IMR-90 (cell line): ENCODE measurements at regions not wholly inside any gene's neighbourhood (a gene's known extent, or its start where the extent isn't known, plus 50 kb on each side); places are given as distances from the start of the nearest gene placed in this dataset.
A peak's percentile ranks its signal among the peaks of the same experiment; 100 is the strongest.

ENCODE experiments used
- ATAC-seq: fragments of 200-7000 bp; cut with Tn5 transposase; 2 replicates; pipeline ENCODE4 v1.9.1; 2020; ENCODE audit warnings: low read depth, mild to moderate bottlenecking, moderate library complexity
- BruUV-seq: library from RNA; stranded (reverse); fragments of 400-500 nt; replicated peaks from 2 replicates; lab custom pipeline; 2021; lab: Mats Ljungman, UMichigan
- CTCF ChIA-PET: fragments of 300-600 bp; formaldehyde crosslinking; extraction: SDS; loops from one replicate; lab custom pipeline; 2021; ENCODE audit warnings: antibody characterized with exemption; lab: Yijun Ruan, JAX
- POLR2A ChIA-PET: fragments of 300-600 bp; sonication (Branson Sonifier 250); formaldehyde crosslinking; loops from one replicate; lab custom pipeline; 2022; ENCODE audit warnings: antibody characterized with exemption; ENCODE audit not compliant: unreplicated experiment; lab: Charles Lee
- DNase-seq: peaks from one replicate; pipeline ENCODE4 v3.0.0; 2013
- H2AFZ ChIP-seq: replicated peaks from 2 replicates; pipeline ENCODE3; 2013; ENCODE audit warnings: low read length, mild to moderate bottlenecking; ENCODE audit not compliant: poor library complexity
- H2AK5ac ChIP-seq: 2 replicates; pipeline ENCODE4 v1.6.1; 2013; ENCODE audit warnings: low read depth, low read length, inconsistent platforms
- H2AK9ac ChIP-seq: replicated peaks from 2 replicates; pipeline ENCODE3; 2013; ENCODE audit warnings: mild to moderate bottlenecking, low read depth, low read length, moderate library complexity; ENCODE audit not compliant: poor library complexity
- H2BK120ac ChIP-seq: 2 replicates; pipeline ENCODE4 v1.6.1; 2013; ENCODE audit warnings: low read depth, low read length, inconsistent platforms
- H2BK15ac ChIP-seq: 3 replicates; pipeline ENCODE4 v1.6.1; 2013; ENCODE audit warnings: low read depth, low read length, inconsistent platforms
- H2BK20ac ChIP-seq: 2 replicates; pipeline ENCODE4 v1.6.1; 2013; ENCODE audit warnings: low read depth, mild to moderate bottlenecking, inconsistent platforms, low read length, moderate library complexity
- H2BK5ac ChIP-seq: 2 replicates; pipeline ENCODE4 v1.6.1; 2013; ENCODE audit warnings: mild to moderate bottlenecking, low read depth, low read length, inconsistent platforms; ENCODE audit not compliant: poor library complexity, severe bottlenecking
- H3K14ac ChIP-seq: replicated peaks from 2 replicates; pipeline ENCODE4 v1.6.1; 2013; ENCODE audit warnings: low read depth, low read length, inconsistent platforms
- H3K18ac ChIP-seq: 2 replicates; pipeline ENCODE4 v1.6.1; 2013; ENCODE audit warnings: low read depth, low read length, control low read depth
- H3K23ac ChIP-seq: 2 replicates; pipeline ENCODE4 v1.6.1; 2013; ENCODE audit warnings: low read depth, low read length, inconsistent platforms
- H3K27ac ChIP-seq: 2 replicates; pipeline ENCODE4 v1.5.1; 2013; ENCODE audit warnings: mild to moderate bottlenecking, control low read depth, low read length; ENCODE audit not compliant: insufficient read depth
- H3K27me3 ChIP-seq: 2 replicates; pipeline ENCODE4 v1.6.1; 2013; ENCODE audit warnings: low read length; ENCODE audit not compliant: control insufficient read depth, insufficient read depth
- H3K36me3 ChIP-seq: 2 replicates; pipeline ENCODE4 v1.6.1; 2013; ENCODE audit warnings: low read length, mixed read lengths; ENCODE audit not compliant: control insufficient read depth, insufficient read depth
- H3K4ac ChIP-seq: 2 replicates; pipeline ENCODE4 v1.6.1; 2013; ENCODE audit warnings: low read depth, low read length, inconsistent platforms
- H3K4me1 ChIP-seq: 2 replicates; pipeline ENCODE4 v1.6.1; 2013; ENCODE audit warnings: low read length, mixed read lengths; ENCODE audit not compliant: control insufficient read depth, insufficient read depth
- H3K4me2 ChIP-seq: 2 replicates; pipeline ENCODE4 v1.6.1; 2013; ENCODE audit warnings: low read depth, mild to moderate bottlenecking, control low read depth, low read length, moderate library complexity
- H3K4me3 ChIP-seq: 2 replicates; pipeline ENCODE4 v1.5.1; 2013; ENCODE audit warnings: low read depth, mild to moderate bottlenecking, control low read depth, low read length, moderate library complexity; ENCODE audit not compliant: insufficient read depth
- H3K56ac ChIP-seq: 2 replicates; pipeline ENCODE4 v1.6.1; 2013; ENCODE audit warnings: low read length, inconsistent platforms; ENCODE audit not compliant: insufficient read depth; ENCODE audit errors: extremely low read depth
- H3K79me1 ChIP-seq, 2 experiments: 2 replicates each; pipeline ENCODE4 v1.6.1; 2013; ENCODE audit warnings: low read length in 2 of 2, inconsistent platforms in 1 of 2, low read depth in 1 of 2
- H3K9ac ChIP-seq: 2 replicates; pipeline ENCODE4 v1.6.1; 2013; ENCODE audit warnings: low read depth, low read length, control low read depth
- H3K9me1 ChIP-seq: 2 replicates; pipeline ENCODE4 v1.6.1; 2013; ENCODE audit warnings: low read length, inconsistent platforms; ENCODE audit not compliant: insufficient read depth
- H3K9me3 ChIP-seq: 2 replicates; pipeline ENCODE4 v1.6.1; 2013; ENCODE audit warnings: low read length; ENCODE audit not compliant: control insufficient read depth, insufficient read depth
- H4K20me1 ChIP-seq: 2 replicates; pipeline ENCODE4 v1.6.1; 2013; ENCODE audit warnings: low read length, inconsistent platforms; ENCODE audit not compliant: insufficient read depth
- H4K5ac ChIP-seq: 2 replicates; pipeline ENCODE4 v1.6.1; 2013; ENCODE audit warnings: mild to moderate bottlenecking, low read depth, low read length, control low read depth
- H4K8ac ChIP-seq, 2 experiments: 2 replicates each; pipeline ENCODE4 v1.6.1; 2013; ENCODE audit warnings: low read depth in 2 of 2, low read length in 2 of 2, control low read depth in 1 of 2, inconsistent platforms in 1 of 2
- H4K91ac ChIP-seq: 2 replicates; pipeline ENCODE4 v1.6.1; 2013; ENCODE audit warnings: low read depth, low read length, inconsistent platforms; ENCODE audit not compliant: insufficient read depth
- BHLHE40 ChIP-seq: fragments of 150-350 bp; IDR thresholded peaks from 2 replicates; pipeline ENCODE4 v1.6.1; 2016; ENCODE audit warnings: mild to moderate bottlenecking, low read depth, low read length
- CEBPB ChIP-seq: IDR thresholded peaks from 2 replicates; pipeline ENCODE4 v1.6.1; 2012; ENCODE audit warnings: low read depth, low read length, improper control_type of control experiment
- CHD1 ChIP-seq: IDR thresholded peaks from 2 replicates; pipeline ENCODE4 v1.6.1; 2012; ENCODE audit warnings: low read depth, low read length, improper control_type of control experiment
- CTCF ChIP-seq: conservative IDR thresholded peaks from 2 replicates; pipeline ENCODE4 v1.5.1; 2012; ENCODE audit warnings: mild to moderate bottlenecking, low read depth, low read length, improper control_type of control experiment
- FOS ChIP-seq: fragments of 150-350 bp; IDR thresholded peaks from 2 replicates; pipeline ENCODE4 v1.6.1; 2016; ENCODE audit warnings: low read depth, low read length
- MAFK ChIP-seq: IDR thresholded peaks from 2 replicates; pipeline ENCODE4 v1.6.1; 2012; ENCODE audit warnings: low read depth, low read length, improper control_type of control experiment
- NFE2L2 ChIP-seq: fragments of 150-350 bp; IDR thresholded peaks from 2 replicates; pipeline ENCODE4 v1.6.1; 2016; ENCODE audit warnings: low read depth, mild to moderate bottlenecking, low read length
- POLR2A ChIP-seq: IDR thresholded peaks from 2 replicates; pipeline ENCODE4 v1.6.1; 2012; ENCODE audit warnings: mild to moderate bottlenecking, low read depth, low read length
- RAD21 ChIP-seq: IDR thresholded peaks from 2 replicates; pipeline ENCODE4 v1.6.1; 2012; ENCODE audit warnings: low read length, improper control_type of control experiment
- RCOR1 ChIP-seq: IDR thresholded peaks from 2 replicates; pipeline ENCODE4 v1.6.1; 2012; ENCODE audit warnings: mild to moderate bottlenecking, low read length, improper control_type of control experiment; ENCODE audit not compliant: insufficient replicate concordance
- RFX5 ChIP-seq: IDR thresholded peaks from 2 replicates; pipeline ENCODE4 v1.8.0; 2012; ENCODE audit warnings: low read depth, mild to moderate bottlenecking, low read length, moderate library complexity
- SMC3 ChIP-seq: fragments of 150-350 bp; IDR thresholded peaks from 2 replicates; pipeline ENCODE4 v1.6.1; 2016; ENCODE audit warnings: low read depth, mild to moderate bottlenecking, antibody characterized with exemption, low read length, moderate library complexity
- USF2 ChIP-seq: fragments of 150-350 bp; IDR thresholded peaks from 2 replicates; pipeline ENCODE4 v1.6.1; 2017; ENCODE audit warnings: mild to moderate bottlenecking, antibody characterized with exemption, low read length, low read depth
- WGBS, 2 experiments: methylation state at CpG; one replicate each; pipeline versions ENCODE4 v1.1.5 to v1.1.7; 2013; ENCODE audit warnings: missing lambda C conversion rate in 2 of 2; ENCODE audit not compliant: insufficient read length in 1 of 2; ENCODE audit errors: extremely low coverage in 2 of 2; 5-methylcytosine and 5-hydroxymethylcytosine counted together
- dilution Hi-C: fragments of 300-500 bp; cut with HindIII; formaldehyde crosslinking; loops from one replicate; pipeline ENCODE4 v1.14.3; 2018; ENCODE audit warnings: low sequenced_read_pairs; ENCODE audit not compliant: unreplicated experiment
- in situ Hi-C: fragments of 300-500 bp; cut with MboI; formaldehyde crosslinking; loops from 3 replicates; pipeline ENCODE4 v1.14.3; 2019; ENCODE audit warnings: low sequenced_read_pairs, inconsistent platforms, mixed read lengths
- intact Hi-C: fragments of 100-400 bp; cut with micrococcal nuclease; formaldehyde crosslinking; loops from 2 replicates; pipeline ENCODE4 v1.10.0; 2022

- no peak for TF ChIP-seq CHD1
- no peak for TF ChIP-seq FOS
Observed at GRCh38 chr2:234300932-234301823, 195.7 kb downstream of the ARL4C start (continued).

GRCh38 chr2:234300391-234300925 is 196.4 kb downstream of the ARL4C start:
- Histone ChIP-seq H4K20me1 (no peaks in the 10 kb centered on the region), H3K9me3 (no peaks in the 10 kb centered on the region), H4K5ac (no peak overlapping the region), H2BK120ac (no peak overlapping the region), H3K9ac (no peak overlapping the region), H3K27ac (no peak overlapping the region), H2AK9ac (no peak overlapping the region), H4K8ac (no peak overlapping the region), H4K91ac (no peak overlapping the region), H3K9me1 (peaks cover 11% of the 10 kb centered on the region), H2AK5ac (peak overlapping the region; percentile 8; the same call in 1 of the 2 replicates), H3K4me2 (no peak overlapping the region), H2BK20ac (no peak overlapping the region), H3K23ac (0 out of 2 replicates have a peak overlapping the region, but pooled peaks have one; percentile 8), H3K4me1 (peaks cover 7% of the 10 kb centered on the region; the same call in 1 of the 2 replicates), H3K27me3 (peaks cover 6% of the 10 kb centered on the region; the same call in 1 of the 2 replicates), H3K36me3 (no peaks in the 10 kb centered on the region), H2BK15ac (no peak overlapping the region), H2BK5ac (no peak overlapping the region), H3K4me3 (no peak overlapping the region), H3K18ac (no peak overlapping the region; the same call in 1 of the 2 replicates), H3K4ac (peak overlapping the region; percentile 15; the same call in 1 of the 2 replicates), H3K56ac (no peak overlapping the region), H3K14ac (no peak overlapping the region), H2AFZ (no peak overlapping the region), H3K79me1 (no peaks in the 10 kb centered on the region)
- POLR2A ChIA-PET = no interaction called here
- CTCF ChIA-PET = interaction anchor here (1.1 to 1.4 kb wide), 2 partner anchors 15 to 200 kb away, joined by 3 to 4 read pairs; no protein-coding TSS in a partner anchor
- DNase-seq (no peak), ATAC-seq (no peak)
- no TSS peak for BruUV-seq
- intact Hi-C loops (no loop called here), in situ Hi-C loops (no loop called here), dilution Hi-C loops (no loop called here)
- 100% methylated on average over 1 of the region's 6 CpGs; no CpG with 5 or more reads in 1 of the 2 experiments for WGBS, 2 experiments
- TF ChIP-seq CEBPB (no peak), BHLHE40 (no peak), FOS (no peak), MAFK (no peak), USF2 (no peak), CTCF (no peak), RFX5 (no peak), SMC3 (no peak), NFE2L2 (no peak), RCOR1 (no peak), POLR2A (no peak), RAD21 (no peak)
